ENCODE measurements at regions not wholly inside any gene's neighbourhood (a gene's known extent, or its start where the extent isn't known, plus 50 kb on each side); places are given as distances from the start of the nearest gene placed in this dataset.

GRCh38 chr4:60879135-60879701, 320.9 kb upstream of the ADGRL3 start:
- no peak overlapping the region for H3K27ac ChIP-seq
- no peaks in the 10 kb centered on the region for H3K36me3 ChIP-seq
- H3K9me3 ChIP-seq: peaks cover 0 to 16% of the 10 kb centered on the region in 2 donors
- no peaks in the 10 kb centered on the region for H3K27me3 ChIP-seq
- H3K4me3 ChIP-seq: no peak overlapping the region
- no peaks in the 10 kb centered on the region for H3K4me1 ChIP-seq
- TF ChIP-seq CTCF (IDR thresholded peaks at IDR 0.05): no peak
- DNase-seq (ENCODE audit: low spot score): no peak

- H3K27me3 ChIP-seq: no peaks in the 10 kb centered on the region
- no peak for DNase-seq (ENCODE audit: low spot score)
- H3K9me3 ChIP-seq: peaks cover 0 to 8% of the 10 kb centered on the region in 2 donors
- H3K27ac ChIP-seq: no peak overlapping the region
- no peaks in the 10 kb centered on the region for H3K4me1 ChIP-seq
- no peak overlapping the region for H3K4me3 ChIP-seq
- no peak for TF ChIP-seq CTCF (IDR thresholded peaks at IDR 0.05)
- no peaks in the 10 kb centered on the region for H3K36me3 ChIP-seq
Measured at GRCh38 chr4:60884587-60884986, 315.5 kb upstream of the ADGRL3 start.

GRCh38 chr4:60885011-60885410, 315.1 kb upstream of the ADGRL3 start:
- DNase-seq (ENCODE audit: low spot score): no peak
- TF ChIP-seq CTCF (IDR thresholded peaks at IDR 0.05): no peak
- no peak overlapping the region for H3K27ac ChIP-seq
- H3K4me3 ChIP-seq: no peak overlapping the region
- no peaks in the 10 kb centered on the region for H3K36me3 ChIP-seq
- H3K27me3 ChIP-seq: no peaks in the 10 kb centered on the region
- H3K4me1 ChIP-seq: no peaks in the 10 kb centered on the region
- H3K9me3 ChIP-seq: peaks cover 0 to 5% of the 10 kb centered on the region in 2 donors

- Histone ChIP-seq H3K4me1 (no peaks in the 10 kb centered on the region), H3K36me3 (no peaks in the 10 kb centered on the region), H3K27ac (no peak overlapping the region), H3K9me3 (peaks cover 0 to 5% of the 10 kb centered on the region in 2 donors), H3K27me3 (no peaks in the 10 kb centered on the region), H3K4me3 (no peak overlapping the region)
- TF ChIP-seq CTCF (IDR thresholded peaks at IDR 0.05): no peak
- DNase-seq (ENCODE audit: low spot score): no peak
Measured at GRCh38 chr4:60890743-60891142, 309.4 kb upstream of the ADGRL3 start.

- no peak overlapping the region for H3K27ac ChIP-seq
- TF ChIP-seq CTCF (IDR thresholded peaks at IDR 0.05): no peak
- H3K4me1 ChIP-seq: no peaks in the 10 kb centered on the region
- H3K4me3 ChIP-seq: no peak overlapping the region
- H3K9me3 ChIP-seq: peaks cover 0 to 5% of the 10 kb centered on the region in 2 donors
- no peak for DNase-seq (ENCODE audit: low spot score)
- H3K36me3 ChIP-seq: no peaks in the 10 kb centered on the region
- H3K27me3 ChIP-seq: no peaks in the 10 kb centered on the region
Measured at GRCh38 chr4:60891947-60892346, 308.2 kb upstream of the ADGRL3 start.

- H3K4me3 ChIP-seq: no peak overlapping the region
- no peaks in the 10 kb centered on the region for H3K9me3 ChIP-seq
- no peaks in the 10 kb centered on the region for H3K36me3 ChIP-seq
- H3K4me1 ChIP-seq: no peaks in the 10 kb centered on the region
- TF ChIP-seq CTCF (IDR thresholded peaks at IDR 0.05): no peak
- H3K27me3 ChIP-seq: no peaks in the 10 kb centered on the region
- H3K27ac ChIP-seq: no peak overlapping the region
- no peak for DNase-seq (ENCODE audit: low spot score)
Measured at GRCh38 chr4:60897415-60897814, 302.7 kb upstream of the ADGRL3 start.

Measured in right atrium auricular region (tissue), 2 donors.